CD4-positive, alpha-beta T cell (primary cell): ENCODE measurements at regions not wholly inside any gene's neighbourhood (a gene's known extent, or its start where the extent isn't known, plus 50 kb on each side); places are given as distances from the start of the nearest gene placed in this dataset.

Source experiments
- ATAC-seq: fragments of 200-7000 bp; cut with Tn5 transposase; one replicate; pipeline ENCODE4 v1.10.0; 2022; ENCODE audit warnings: mild to moderate bottlenecking; ENCODE audit not compliant: poor library complexity
- CTCF ChIA-PET: fragments of 350-600 bp; sonication (Branson Sonifier 250); formaldehyde crosslinking; loops from one replicate; lab custom pipeline; 2021; ENCODE audit warnings: antibody characterized with exemption, inconsistent platforms; lab: Charles Lee
- POLR2A ChIA-PET: fragments of 350-600 bp; sonication (Branson Sonifier 250); formaldehyde crosslinking; loops from one replicate; lab custom pipeline; 2021; ENCODE audit warnings: antibody characterized with exemption, inconsistent platforms; lab: Charles Lee
- DNase-seq, 14 experiments: peaks; one replicate each; pipeline ENCODE4 v3.0.0-alpha.2; 2013 to 2020; ENCODE audit warnings: mixed read lengths in 2 of 14
- H3K27ac ChIP-seq, 2 donors: one replicate each; pipeline versions ENCODE4 v1.5.1 to v1.7.0; 2013; ENCODE audit warnings: low read length in 2 of 2, low read depth in 1 of 2, mild to moderate bottlenecking in 1 of 2
- H3K27me3 ChIP-seq, 2 experiments: 1 replicate in 1 of 2; 2 replicates in 1 of 2; pipeline versions ENCODE4 v1.6.1 to v1.7.0; 2013; ENCODE audit warnings: low read length in 2 of 2, control low read depth in 1 of 2, mild to moderate bottlenecking in 1 of 2, moderate library complexity in 1 of 2; ENCODE audit not compliant: insufficient read depth in 2 of 2, control insufficient read depth in 1 of 2
- H3K36me3 ChIP-seq: one replicate; pipeline ENCODE4 v1.6.1; 2013; ENCODE audit warnings: low read length, control low read depth; ENCODE audit not compliant: insufficient read depth
- H3K4me1 ChIP-seq: one replicate; pipeline ENCODE4 v1.6.1; 2013; ENCODE audit warnings: low read length, control low read depth; ENCODE audit not compliant: insufficient read depth
- H3K4me3 ChIP-seq: one replicate; pipeline ENCODE4 v1.5.1; 2013; ENCODE audit warnings: mild to moderate bottlenecking, low read length, moderate library complexity
- H3K9me3 ChIP-seq, 2 experiments: 1 replicate in 1 of 2; 2 replicates in 1 of 2; pipeline versions ENCODE4 v1.6.1 to v1.7.0; 2013; ENCODE audit warnings: low read length in 2 of 2, mild to moderate bottlenecking in 2 of 2, control low read depth in 1 of 2, moderate library complexity in 1 of 2; ENCODE audit not compliant: control insufficient read depth in 1 of 2, insufficient read depth in 1 of 2
- H3K27ac Mint-ChIP-seq: one replicate; pipeline ENCODE4 v1.8.0; 2020; ENCODE audit warnings: mixed read lengths
- H3K27me3 Mint-ChIP-seq: one replicate; pipeline ENCODE4 v1.8.0; 2021; ENCODE audit warnings: mixed read lengths
- H3K36me3 Mint-ChIP-seq: one replicate; pipeline ENCODE4 v1.8.0; 2021; ENCODE audit warnings: low read depth, mixed read lengths
- H3K4me1 Mint-ChIP-seq: one replicate; pipeline ENCODE4 v1.8.0; 2021; ENCODE audit warnings: low read depth, mixed read lengths
- H3K4me3 Mint-ChIP-seq: one replicate; pipeline ENCODE4 v1.8.0; 2020; ENCODE audit warnings: mild to moderate bottlenecking, mixed read lengths
- H3K9me3 Mint-ChIP-seq: one replicate; pipeline ENCODE4 v1.8.0; 2020; ENCODE audit warnings: mixed read lengths
- intact Hi-C, 2 experiments: fragments of 100-400 bp; cut with DNase I in 1 of 2; cut with micrococcal nuclease in 1 of 2; formaldehyde crosslinking; loops; one replicate each; pipeline versions ENCODE4 v1.15.1 to v1.9.0; 2023 to 2025; cut with DNase I, micrococcal nuclease
- TF ChIP-seq, protein P1 (sequence below): fragments of 200-600 bp; IDR thresholded peaks from one replicate; pipeline ENCODE4 v1.8.0; 2022; ENCODE audit warnings: antibody characterized with exemption, mild to moderate bottlenecking

DNA sequence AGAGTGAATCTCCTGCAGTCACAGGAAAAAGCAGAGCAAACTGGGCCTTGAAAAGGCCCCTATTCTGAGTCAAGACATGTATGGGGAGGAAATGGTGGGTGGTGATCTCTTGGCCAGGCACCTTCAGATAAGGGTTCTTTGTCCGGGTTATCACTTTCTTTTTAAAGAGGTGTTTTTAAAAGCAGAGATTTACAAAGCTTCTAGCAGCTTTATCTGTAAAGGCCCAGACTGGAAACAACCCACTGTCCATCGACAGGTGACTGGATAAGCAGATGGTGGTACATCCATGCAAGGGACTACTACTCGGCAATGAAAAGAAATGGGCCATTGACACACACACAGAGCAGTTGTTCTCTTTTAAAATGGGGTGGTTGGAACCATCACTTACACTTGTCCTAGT, 596.7 kb upstream of the MKI67 start:
- no peak for DNase-seq
- intact Hi-C loops, result no loop called here
- CTCF ChIA-PET, result no interaction called here
- H3K27ac Mint-ChIP-seq, result no peak overlapping the region
- Histone ChIP-seq H3K4me1 (no peaks in the 10 kb centered on the region), H3K27ac (no peak overlapping the region), H3K9me3 (peaks cover 0 to 12% of the 10 kb centered on the region in 2 experiments), H3K36me3 (no peaks in the 10 kb centered on the region), H3K27me3 (no peaks in the 10 kb centered on the region), H3K4me3 (no peak overlapping the region)
- no peak overlapping the region for H3K4me3 Mint-ChIP-seq
- H3K27me3 Mint-ChIP-seq, result no peaks in the 10 kb centered on the region
- no peaks in the 10 kb centered on the region for H3K9me3 Mint-ChIP-seq
- no peaks in the 10 kb centered on the region for H3K36me3 Mint-ChIP-seq
- no peaks in the 10 kb centered on the region for H3K4me1 Mint-ChIP-seq
- ATAC-seq, result no peak
- TF ChIP-seq, protein P1, sequence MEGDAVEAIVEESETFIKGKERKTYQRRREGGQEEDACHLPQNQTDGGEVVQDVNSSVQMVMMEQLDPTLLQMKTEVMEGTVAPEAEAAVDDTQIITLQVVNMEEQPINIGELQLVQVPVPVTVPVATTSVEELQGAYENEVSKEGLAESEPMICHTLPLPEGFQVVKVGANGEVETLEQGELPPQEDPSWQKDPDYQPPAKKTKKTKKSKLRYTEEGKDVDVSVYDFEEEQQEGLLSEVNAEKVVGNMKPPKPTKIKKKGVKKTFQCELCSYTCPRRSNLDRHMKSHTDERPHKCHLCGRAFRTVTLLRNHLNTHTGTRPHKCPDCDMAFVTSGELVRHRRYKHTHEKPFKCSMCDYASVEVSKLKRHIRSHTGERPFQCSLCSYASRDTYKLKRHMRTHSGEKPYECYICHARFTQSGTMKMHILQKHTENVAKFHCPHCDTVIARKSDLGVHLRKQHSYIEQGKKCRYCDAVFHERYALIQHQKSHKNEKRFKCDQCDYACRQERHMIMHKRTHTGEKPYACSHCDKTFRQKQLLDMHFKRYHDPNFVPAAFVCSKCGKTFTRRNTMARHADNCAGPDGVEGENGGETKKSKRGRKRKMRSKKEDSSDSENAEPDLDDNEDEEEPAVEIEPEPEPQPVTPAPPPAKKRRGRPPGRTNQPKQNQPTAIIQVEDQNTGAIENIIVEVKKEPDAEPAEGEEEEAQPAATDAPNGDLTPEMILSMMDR, result no peak
- POLR2A ChIA-PET, result no interaction called here

GRCh38 chr10:128723631-128724205, 597.5 kb upstream of the MKI67 start:
- DNase-seq (no peak), ATAC-seq (no peak)
- H3K4me1 ChIP-seq, result no peaks in the 10 kb centered on the region
- CTCF ChIA-PET, result no interaction called here
- H3K9me3 ChIP-seq, result peaks cover 0 to 12% of the 10 kb centered on the region in 2 experiments
- no peak overlapping the region for H3K4me3 Mint-ChIP-seq
- POLR2A ChIA-PET, result no interaction called here
- TF ChIP-seq, protein P1, result no peak
- no peaks in the 10 kb centered on the region for H3K27me3 Mint-ChIP-seq
- no peak overlapping the region for H3K27ac Mint-ChIP-seq
- H3K9me3 Mint-ChIP-seq, result no peaks in the 10 kb centered on the region
- H3K36me3 ChIP-seq, result no peaks in the 10 kb centered on the region
- H3K4me1 Mint-ChIP-seq, result no peaks in the 10 kb centered on the region
- no peaks in the 10 kb centered on the region for H3K27me3 ChIP-seq
- H3K4me3 ChIP-seq, result no peak overlapping the region
- no peak overlapping the region for H3K27ac ChIP-seq
- H3K36me3 Mint-ChIP-seq, result no peaks in the 10 kb centered on the region
- intact Hi-C loops, result no loop called here

- no peaks in the 10 kb centered on the region for H3K36me3 ChIP-seq
- H3K27ac ChIP-seq, result no peak overlapping the region
- Mint-ChIP-seq H3K9me3 (no peaks in the 10 kb centered on the region), H3K27me3 (no peaks in the 10 kb centered on the region), H3K4me1 (no peaks in the 10 kb centered on the region), H3K27ac (no peak overlapping the region), H3K36me3 (no peaks in the 10 kb centered on the region), H3K4me3 (no peak overlapping the region)
- no peaks in the 10 kb centered on the region for H3K4me1 ChIP-seq
- no peak for DNase-seq
- H3K4me3 ChIP-seq, result no peak overlapping the region
- ChIA-PET CTCF (no interaction called here), POLR2A (no interaction called here)
- intact Hi-C loops, result no loop called here
- no peaks in the 10 kb centered on the region for H3K27me3 ChIP-seq
- H3K9me3 ChIP-seq, result peaks cover 0 to 12% of the 10 kb centered on the region in 2 experiments
- TF ChIP-seq, protein P1, result no peak
- ATAC-seq, result no peak
Measured at GRCh38 chr10:128725531-128725930, 599.3 kb upstream of the MKI67 start.
